Astrocyte (in vitro differentiated cells and primary cell): ENCODE measurements at regions not wholly inside any gene's neighbourhood (a gene's known extent, or its start where the extent isn't known, plus 50 kb on each side); places are given as distances from the start of the nearest gene placed in this dataset.

ENCODE experiments used
- DNase-seq: peaks from one replicate; pipeline ENCODE4 v3.0.0-alpha.2; 2010; ENCODE audit warnings: low read depth
- FAIRE-seq: peaks from 2 replicates; lab custom pipeline; 2011; peaks lifted over from hg19 to GRCh38; lab: Jason Lieb, UNC
- H2AFZ ChIP-seq: 2 replicates; pipeline ENCODE4 v1.6.0; 2012; ENCODE audit warnings: low read depth, low read length, inconsistent platforms
- H3K27ac ChIP-seq: 2 replicates; pipeline ENCODE4 v1.5.1; 2011; ENCODE audit warnings: low read depth, low read length, inconsistent platforms
- H3K27me3 ChIP-seq: 2 replicates; pipeline ENCODE4 v1.6.0; 2011; ENCODE audit warnings: low read length, inconsistent platforms; ENCODE audit not compliant: insufficient read depth
- H3K36me3 ChIP-seq: 2 replicates; pipeline ENCODE4 v1.5.1; 2011; ENCODE audit warnings: low read length, inconsistent platforms; ENCODE audit not compliant: insufficient read depth
- H3K4me1 ChIP-seq: 2 replicates; pipeline ENCODE4 v1.5.1; 2011; ENCODE audit warnings: low read length, inconsistent platforms; ENCODE audit not compliant: insufficient read depth
- H3K4me2 ChIP-seq: 2 replicates; pipeline ENCODE4 v1.6.0; 2012; ENCODE audit warnings: low read length, inconsistent platforms
- H3K4me3 ChIP-seq: 2 replicates; pipeline ENCODE4 v1.5.1; 2011; ENCODE audit warnings: low read depth, mild to moderate bottlenecking, low read length, inconsistent platforms; ENCODE audit not compliant: insufficient read depth
- H3K79me2 ChIP-seq: 2 replicates; pipeline ENCODE4 v1.6.0; 2012; ENCODE audit warnings: mild to moderate bottlenecking, low read length, inconsistent platforms; ENCODE audit not compliant: insufficient read depth
- H3K9ac ChIP-seq: 2 replicates; pipeline ENCODE4 v1.6.0; 2012; ENCODE audit warnings: mild to moderate bottlenecking, low read length, inconsistent platforms
- H3K9me3 ChIP-seq: 2 replicates; pipeline ENCODE4 v1.5.1; 2012; ENCODE audit warnings: low read depth, mild to moderate bottlenecking, low read length, inconsistent platforms; ENCODE audit not compliant: insufficient read depth
- H4K20me1 ChIP-seq: 2 replicates; pipeline ENCODE4 v1.6.0; 2012; ENCODE audit warnings: low read length, inconsistent platforms; ENCODE audit not compliant: insufficient read depth
- H3K27ac Mint-ChIP-seq: one replicate; pipeline ENCODE4 v1.8.0; 2021; ENCODE audit warnings: mild to moderate bottlenecking, mixed read lengths; ENCODE audit not compliant: unreplicated experiment
- H3K27me3 Mint-ChIP-seq: one replicate; pipeline ENCODE4 v1.8.0; 2021; ENCODE audit warnings: low read depth, mixed read lengths; ENCODE audit not compliant: unreplicated experiment
- H3K36me3 Mint-ChIP-seq: one replicate; pipeline ENCODE4 v1.8.0; 2021; ENCODE audit warnings: low read depth, mixed read lengths; ENCODE audit not compliant: unreplicated experiment
- H3K4me1 Mint-ChIP-seq: one replicate; pipeline ENCODE4 v1.8.0; 2021; ENCODE audit warnings: low read depth, mixed read lengths; ENCODE audit not compliant: unreplicated experiment
- H3K4me3 Mint-ChIP-seq: one replicate; pipeline ENCODE4 v1.8.0; 2021; ENCODE audit warnings: mild to moderate bottlenecking, moderate library complexity, mixed read lengths; ENCODE audit not compliant: unreplicated experiment
- H3K9me3 Mint-ChIP-seq: one replicate; pipeline ENCODE4 v1.8.0; 2021; ENCODE audit warnings: mild to moderate bottlenecking, mixed read lengths; ENCODE audit not compliant: unreplicated experiment
- EZH2 ChIP-seq: IDR thresholded peaks from 2 replicates; pipeline ENCODE4 v1.6.1; 2012; ENCODE audit warnings: mild to moderate bottlenecking, low read length, inconsistent platforms; ENCODE audit not compliant: insufficient read depth
- TF ChIP-seq, protein P1 (sequence below): IDR thresholded peaks from 2 replicates; pipeline ENCODE4 v1.5.1; 2011; ENCODE audit warnings: low read depth, mild to moderate bottlenecking, inconsistent platforms, low read length, moderate library complexity; ENCODE audit not compliant: insufficient read depth

DNA sequence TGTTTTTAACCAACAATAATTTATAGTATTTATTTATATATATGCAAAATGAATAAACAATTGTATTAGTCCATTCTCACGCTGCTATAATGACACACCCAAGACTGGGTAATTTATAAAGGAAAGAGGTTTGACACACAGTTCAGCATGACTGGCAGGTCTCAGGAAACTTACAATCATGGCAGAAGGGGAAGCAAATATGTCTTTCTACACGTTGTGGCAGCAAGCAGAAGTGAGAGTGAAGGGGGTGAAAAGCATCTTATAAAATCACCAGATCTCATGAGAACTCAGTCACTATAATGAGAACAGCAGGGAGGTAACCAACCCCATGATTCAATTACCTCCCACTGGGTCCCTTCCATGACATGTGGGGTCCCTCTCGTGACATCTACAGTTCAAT is 162.8 kb upstream of the SLITRK3 start:
- FAIRE-seq = no peak
- Histone ChIP-seq H3K9me3 (no peaks in the 10 kb centered on the region), H3K4me3 (no peak overlapping the region), H3K79me2 (no peaks in the 10 kb centered on the region), H4K20me1 (no peaks in the 10 kb centered on the region), H3K4me1 (no peaks in the 10 kb centered on the region), H3K36me3 (no peaks in the 10 kb centered on the region), H3K27me3 (no peaks in the 10 kb centered on the region), H2AFZ (no peak overlapping the region), H3K9ac (no peak overlapping the region), H3K27ac (no peak overlapping the region), H3K4me2 (no peak overlapping the region)
- Mint-ChIP-seq H3K9me3 (no peaks in the 10 kb centered on the region), H3K27ac (no peak overlapping the region), H3K27me3 (no peaks in the 10 kb centered on the region), H3K4me3 (no peak overlapping the region), H3K4me1 (no peaks in the 10 kb centered on the region), H3K36me3 (no peaks in the 10 kb centered on the region)
- no peak for TF ChIP-seq EZH2
- TF ChIP-seq, protein P1, sequence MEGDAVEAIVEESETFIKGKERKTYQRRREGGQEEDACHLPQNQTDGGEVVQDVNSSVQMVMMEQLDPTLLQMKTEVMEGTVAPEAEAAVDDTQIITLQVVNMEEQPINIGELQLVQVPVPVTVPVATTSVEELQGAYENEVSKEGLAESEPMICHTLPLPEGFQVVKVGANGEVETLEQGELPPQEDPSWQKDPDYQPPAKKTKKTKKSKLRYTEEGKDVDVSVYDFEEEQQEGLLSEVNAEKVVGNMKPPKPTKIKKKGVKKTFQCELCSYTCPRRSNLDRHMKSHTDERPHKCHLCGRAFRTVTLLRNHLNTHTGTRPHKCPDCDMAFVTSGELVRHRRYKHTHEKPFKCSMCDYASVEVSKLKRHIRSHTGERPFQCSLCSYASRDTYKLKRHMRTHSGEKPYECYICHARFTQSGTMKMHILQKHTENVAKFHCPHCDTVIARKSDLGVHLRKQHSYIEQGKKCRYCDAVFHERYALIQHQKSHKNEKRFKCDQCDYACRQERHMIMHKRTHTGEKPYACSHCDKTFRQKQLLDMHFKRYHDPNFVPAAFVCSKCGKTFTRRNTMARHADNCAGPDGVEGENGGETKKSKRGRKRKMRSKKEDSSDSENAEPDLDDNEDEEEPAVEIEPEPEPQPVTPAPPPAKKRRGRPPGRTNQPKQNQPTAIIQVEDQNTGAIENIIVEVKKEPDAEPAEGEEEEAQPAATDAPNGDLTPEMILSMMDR = no peak
- DNase-seq = no peak

DNA sequence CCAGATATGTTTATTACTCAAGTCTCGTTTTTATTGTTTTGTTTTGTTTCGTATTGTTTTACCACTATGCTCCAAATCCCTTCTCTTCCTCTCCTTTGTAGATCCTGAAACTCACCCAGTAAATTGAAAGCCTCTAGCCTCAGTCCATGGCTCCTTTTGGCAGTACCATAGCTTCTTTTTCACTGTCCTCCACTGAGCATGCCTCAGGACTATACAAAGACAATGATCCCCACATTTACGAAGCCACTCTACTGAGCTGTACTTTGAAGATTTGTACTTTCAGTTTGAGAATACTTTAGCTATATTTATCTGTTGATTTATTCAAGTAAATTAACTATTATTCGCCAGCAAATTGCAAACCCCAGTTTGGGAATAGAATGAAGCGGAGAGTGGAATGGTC is 159.1 kb upstream of the SLITRK3 start:
- no peaks in the 10 kb centered on the region for H3K9me3 ChIP-seq
- no peak overlapping the region for H3K4me3 Mint-ChIP-seq
- H3K36me3 ChIP-seq = no peaks in the 10 kb centered on the region
- no peaks in the 10 kb centered on the region for H3K4me1 ChIP-seq
- no peak overlapping the region for H3K4me3 ChIP-seq
- no peaks in the 10 kb centered on the region for H3K36me3 Mint-ChIP-seq
- H3K4me1 Mint-ChIP-seq = no peaks in the 10 kb centered on the region
- no peak overlapping the region for H3K4me2 ChIP-seq
- DNase-seq (no peak), FAIRE-seq (no peak)
- TF ChIP-seq, protein P1 = no peak
- TF ChIP-seq EZH2 = no peak
- H3K27ac Mint-ChIP-seq = no peak overlapping the region
- H3K9me3 Mint-ChIP-seq = no peaks in the 10 kb centered on the region
- no peaks in the 10 kb centered on the region for H3K27me3 Mint-ChIP-seq
- H3K9ac ChIP-seq = no peak overlapping the region
- no peaks in the 10 kb centered on the region for H4K20me1 ChIP-seq
- H3K27me3 ChIP-seq = no peaks in the 10 kb centered on the region
- H3K27ac ChIP-seq = no peak overlapping the region
- no peaks in the 10 kb centered on the region for H3K79me2 ChIP-seq
- no peak overlapping the region for H2AFZ ChIP-seq

DNA sequence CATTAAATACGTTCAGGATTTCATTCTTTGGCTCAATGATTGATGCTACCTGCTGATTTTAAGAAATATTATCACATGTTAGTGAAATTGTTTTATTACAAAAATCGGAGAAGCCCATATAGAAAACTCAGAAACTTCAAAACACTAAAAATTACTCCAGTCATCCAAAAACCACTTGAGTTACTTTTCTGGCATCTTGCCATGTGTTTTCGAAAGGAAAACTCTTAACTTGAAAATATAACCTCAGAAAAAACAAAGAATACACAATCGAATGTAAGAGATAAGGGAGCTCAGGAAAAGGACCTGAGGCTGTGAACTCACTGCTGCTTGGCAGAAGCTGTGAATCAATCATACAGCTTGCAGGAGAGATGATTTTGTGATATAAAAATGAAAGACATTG is 151.3 kb upstream of the SLITRK3 start:
- no peaks in the 10 kb centered on the region for H3K4me1 Mint-ChIP-seq
- H3K27ac Mint-ChIP-seq = no peak overlapping the region
- Histone ChIP-seq H4K20me1 (no peaks in the 10 kb centered on the region), H3K4me1 (no peaks in the 10 kb centered on the region), H3K27me3 (no peaks in the 10 kb centered on the region), H3K4me3 (no peak overlapping the region), H3K27ac (no peak overlapping the region), H3K79me2 (no peaks in the 10 kb centered on the region), H3K9ac (no peak overlapping the region), H3K36me3 (no peaks in the 10 kb centered on the region), H2AFZ (no peak overlapping the region), H3K4me2 (no peak overlapping the region), H3K9me3 (no peaks in the 10 kb centered on the region)
- TF ChIP-seq, protein P1 = no peak
- TF ChIP-seq EZH2 = no peak
- H3K9me3 Mint-ChIP-seq = no peaks in the 10 kb centered on the region
- no peaks in the 10 kb centered on the region for H3K36me3 Mint-ChIP-seq
- no peak overlapping the region for H3K4me3 Mint-ChIP-seq
- FAIRE-seq = no peak
- no peaks in the 10 kb centered on the region for H3K27me3 Mint-ChIP-seq
- DNase-seq = no peak
